DOHH2 (cell line): ENCODE measurements at regions not wholly inside any gene's neighbourhood (a gene's known extent, or its start where the extent isn't known, plus 50 kb on each side); places are given as distances from the start of the nearest gene placed in this dataset.

Experiments
- H3F3A ChIP-seq: fragments of 200-600 bp; sonication (generic), shearing (Covaris generic); 2 replicates; pipeline ENCODE4 v1.6.0; 2016; ENCODE audit warnings: antibody characterized with exemption, mild to moderate bottlenecking; ENCODE audit not compliant: control insufficient read depth, insufficient read depth
- H3K27ac ChIP-seq: fragments of 200-600 bp; sonication (generic); 2 replicates; pipeline ENCODE4 v1.5.1; 2014; ENCODE audit warnings: low read depth, mild to moderate bottlenecking, low read length, moderate library complexity
- H3K27me3 ChIP-seq: fragments of 200-600 bp; sonication (generic); 2 replicates; pipeline ENCODE4 v1.6.1; 2014; ENCODE audit warnings: mild to moderate bottlenecking, low read length, mixed read lengths; ENCODE audit not compliant: control insufficient read depth
- H3K36me3 ChIP-seq: fragments of 200-600 bp; sonication (generic); 2 replicates; pipeline ENCODE4 v1.6.1; 2014; ENCODE audit warnings: mild to moderate bottlenecking, low read length, moderate library complexity, mixed read lengths; ENCODE audit not compliant: control insufficient read depth
- H3K4me1 ChIP-seq: fragments of 200-600 bp; sonication (generic); 2 replicates; pipeline ENCODE4 v1.6.1; 2014; ENCODE audit warnings: mild to moderate bottlenecking, low read length, mixed read lengths; ENCODE audit not compliant: control insufficient read depth
- H3K4me2 ChIP-seq: fragments of 200-600 bp; sonication (generic); 2 replicates; pipeline ENCODE4 v1.6.0; 2014; ENCODE audit warnings: mild to moderate bottlenecking, low read length, moderate library complexity
- H3K4me3 ChIP-seq: fragments of 200-600 bp; sonication (generic); 2 replicates; pipeline ENCODE4 v1.5.1; 2014; ENCODE audit warnings: mild to moderate bottlenecking, low read length, mixed read lengths
- H3K79me2 ChIP-seq: fragments of 200-600 bp; sonication (generic); 2 replicates; pipeline ENCODE4 v1.6.1; 2014; ENCODE audit warnings: mild to moderate bottlenecking, low read length, mixed read lengths; ENCODE audit not compliant: control insufficient read depth
- H3K9me2 ChIP-seq: fragments of 200-600 bp; sonication (generic); replicated peaks from 2 replicates; pipeline ENCODE4 v1.6.1; 2014; ENCODE audit warnings: mild to moderate bottlenecking, low read length, mixed read lengths; ENCODE audit not compliant: control insufficient read depth
- H3K9me3 ChIP-seq: fragments of 200-600 bp; sonication (generic); 2 replicates; pipeline ENCODE4 v1.6.1; 2014; ENCODE audit warnings: antibody characterized with exemption, low read length, mixed read lengths; ENCODE audit not compliant: control insufficient read depth, insufficient read depth
- H4K20me1 ChIP-seq: fragments of 200-600 bp; sonication (generic); 2 replicates; pipeline ENCODE4 v1.6.0; 2014; ENCODE audit warnings: low read depth, mild to moderate bottlenecking, antibody characterized with exemption, low read length, moderate library complexity; ENCODE audit not compliant: control insufficient read depth, insufficient read depth
- CTCF ChIP-seq: fragments of 200-600 bp; sonication (generic); IDR thresholded peaks from one replicate; pipeline ENCODE4 v1.5.1; 2014; ENCODE audit warnings: antibody characterized with exemption, mild to moderate bottlenecking, low read depth, low read length; ENCODE audit not compliant: poor library complexity, severe bottlenecking
- EZH2phosphoT487 ChIP-seq: fragments of 200-600 bp; sonication (generic); IDR thresholded peaks from 2 replicates; pipeline ENCODE4 v1.6.1; 2017; ENCODE audit warnings: borderline replicate concordance, mild to moderate bottlenecking, antibody characterized with exemption, low read length, moderate library complexity, mixed read lengths

GRCh38 chr3:103693831-103694230 lies 1259.0 kb downstream of the ZPLD1 start:
- Histone ChIP-seq H3F3A (no peaks in the 10 kb centered on the region), H3K36me3 (no peaks in the 10 kb centered on the region), H3K4me2 (no peak overlapping the region), H3K9me2 (no peaks in the 10 kb centered on the region), H3K27ac (no peak overlapping the region), H3K79me2 (no peaks in the 10 kb centered on the region), H3K4me3 (no peak overlapping the region), H3K9me3 (no peaks in the 10 kb centered on the region), H3K4me1 (no peaks in the 10 kb centered on the region), H3K27me3 (no peaks in the 10 kb centered on the region), H4K20me1 (no peaks in the 10 kb centered on the region)
- TF ChIP-seq CTCF (no peak), EZH2phosphoT487 (no peak)

GRCh38 chr3:103698646-103699045 lies 1263.8 kb downstream of the ZPLD1 start:
- H4K20me1 ChIP-seq, result no peaks in the 10 kb centered on the region
- no peak overlapping the region for H3K4me2 ChIP-seq
- H3K27me3 ChIP-seq, result no peaks in the 10 kb centered on the region
- H3K4me3 ChIP-seq, result no peak overlapping the region
- no peaks in the 10 kb centered on the region for H3K9me3 ChIP-seq
- TF ChIP-seq CTCF, result no peak
- no peak for TF ChIP-seq EZH2phosphoT487
- H3K4me1 ChIP-seq, result no peaks in the 10 kb centered on the region
- H3K36me3 ChIP-seq, result no peaks in the 10 kb centered on the region
- H3K9me2 ChIP-seq, result no peaks in the 10 kb centered on the region
- no peaks in the 10 kb centered on the region for H3K79me2 ChIP-seq
- H3K27ac ChIP-seq, result no peak overlapping the region
- no peaks in the 10 kb centered on the region for H3F3A ChIP-seq

GRCh38 chr3:103699228-103699627 lies 1264.4 kb downstream of the ZPLD1 start:
- TF ChIP-seq EZH2phosphoT487 (no peak), CTCF (no peak)
- H4K20me1 ChIP-seq, result no peaks in the 10 kb centered on the region
- no peak overlapping the region for H3K4me3 ChIP-seq
- H3K79me2 ChIP-seq, result no peaks in the 10 kb centered on the region
- H3K9me3 ChIP-seq, result no peaks in the 10 kb centered on the region
- H3K4me2 ChIP-seq, result no peak overlapping the region
- no peaks in the 10 kb centered on the region for H3K4me1 ChIP-seq
- no peaks in the 10 kb centered on the region for H3K36me3 ChIP-seq
- H3K27me3 ChIP-seq, result no peaks in the 10 kb centered on the region
- no peaks in the 10 kb centered on the region for H3K9me2 ChIP-seq
- no peak overlapping the region for H3K27ac ChIP-seq
- H3F3A ChIP-seq, result no peaks in the 10 kb centered on the region

- TF ChIP-seq CTCF (no peak), EZH2phosphoT487 (no peak)
- Histone ChIP-seq H3K27ac (no peak overlapping the region), H4K20me1 (no peaks in the 10 kb centered on the region), H3K4me1 (no peaks in the 10 kb centered on the region), H3K9me3 (no peaks in the 10 kb centered on the region), H3K27me3 (no peaks in the 10 kb centered on the region), H3F3A (no peaks in the 10 kb centered on the region), H3K4me3 (no peak overlapping the region), H3K79me2 (no peaks in the 10 kb centered on the region), H3K36me3 (no peaks in the 10 kb centered on the region), H3K9me2 (no peaks in the 10 kb centered on the region), H3K4me2 (no peak overlapping the region)
Measured at GRCh38 chr3:103705641-103706040, 1270.8 kb downstream of the ZPLD1 start.
